Esophagus (tissue), 2 donors: ENCODE measurements at regions not wholly inside any gene's neighbourhood (a gene's known extent, or its start where the extent isn't known, plus 50 kb on each side); places are given as distances from the start of the nearest gene placed in this dataset.
"Not testable (repeated sequence)": the region's sequence is repeated elsewhere in the genome, so short reads cannot be mapped to it uniquely, and the experiment has no call there.

Source experiments
- H3K27ac ChIP-seq, 2 donors: one replicate each; pipeline ENCODE4 v1.5.1; 2013; ENCODE audit warnings: low read depth in 2 of 2, mild to moderate bottlenecking in 2 of 2, inconsistent platforms in 1 of 2, low read length in 1 of 2, moderate library complexity in 1 of 2
- H3K27me3 ChIP-seq, 2 donors: one replicate each; pipeline ENCODE4 v1.6.1; 2013; ENCODE audit warnings: low read length in 2 of 2, control low read depth in 1 of 2, mild to moderate bottlenecking in 1 of 2; ENCODE audit not compliant: insufficient read depth in 2 of 2, control insufficient read depth in 1 of 2
- H3K36me3 ChIP-seq, 2 donors: one replicate each; pipeline ENCODE4 v1.6.1; 2013; ENCODE audit warnings: low read length in 1 of 2; ENCODE audit not compliant: control insufficient read depth in 2 of 2, insufficient read depth in 2 of 2
- H3K4me1 ChIP-seq, 2 donors: one replicate each; pipeline ENCODE4 v1.6.1; 2013; ENCODE audit warnings: low read length in 1 of 2; ENCODE audit not compliant: control insufficient read depth in 2 of 2, insufficient read depth in 2 of 2
- H3K4me3 ChIP-seq, 2 donors: one replicate each; pipeline ENCODE4 v1.5.1; 2013; ENCODE audit warnings: low read length in 2 of 2, mild to moderate bottlenecking in 2 of 2, low read depth in 1 of 2, moderate library complexity in 1 of 2
- H3K9me3 ChIP-seq, 2 donors: one replicate each; pipeline ENCODE4 v1.6.1; 2013; ENCODE audit warnings: mild to moderate bottlenecking in 2 of 2, low read depth in 1 of 2, low read length in 1 of 2, moderate library complexity in 1 of 2; ENCODE audit not compliant: control insufficient read depth in 2 of 2, insufficient read depth in 1 of 2
- WGBS, 2 donors: extraction: QIAGEN DNeasy Blood & Tissue Kit; methylation state at CpG; one replicate each; pipeline ENCODE4 v1.1.7; 2013; 5-methylcytosine and 5-hydroxymethylcytosine counted together
- donor health status: healthy with polysubstance abuse.
- donor health status: Bipolar disorder and iron deficiency.

GRCh38 chr18:14964976-14965375, 217.0 kb downstream of the ANKRD30B start:
- H3K4me1 ChIP-seq, H3K4me3 ChIP-seq, H3K36me3 ChIP-seq, H3K27me3 ChIP-seq, H3K27ac ChIP-seq: not testable (repeated sequence)
- WGBS, 2 donors = 91 to 92% methylated on average over 4 of the region's 4 CpGs
- H3K9me3 ChIP-seq = peaks cover 3 to 11% of the 10 kb centered on the region in 2 donors

GRCh38 chr18:14965553-14965952, 217.6 kb downstream of the ANKRD30B start:
- Histone ChIP-seq H3K4me3 (no peak overlapping the region), H3K36me3 (no peaks in the 10 kb centered on the region), H3K27ac (no peak overlapping the region), H3K4me1 (no peaks in the 10 kb centered on the region), H3K27me3 (no peaks in the 10 kb centered on the region), H3K9me3 (peaks cover 3 to 11% of the 10 kb centered on the region in 2 donors)
- WGBS, 2 donors = 76 to 85% methylated on average over 11 of the region's 11 CpGs

GRCh38 chr18:14967246-14967645, 219.3 kb downstream of the ANKRD30B start:
- peaks cover 3 to 11% of the 10 kb centered on the region in 2 donors for H3K9me3 ChIP-seq
- not testable (repeated sequence) for H3K4me1 ChIP-seq, H3K36me3 ChIP-seq, H3K4me3 ChIP-seq, H3K27ac ChIP-seq, H3K27me3 ChIP-seq
- WGBS, 2 donors = 74 to 77% methylated on average over 3 of the region's 3 CpGs

- no peaks in the 10 kb centered on the region for H3K27me3 ChIP-seq
- peaks cover 3 to 9% of the 10 kb centered on the region in 2 donors for H3K9me3 ChIP-seq
- H3K36me3 ChIP-seq = no peaks in the 10 kb centered on the region
- no peak overlapping the region for H3K4me3 ChIP-seq
- WGBS, 2 donors = 61% methylated on average over 9 of the region's 9 CpGs
- H3K4me1 ChIP-seq = no peaks in the 10 kb centered on the region
- no peak overlapping the region for H3K27ac ChIP-seq
Observed at GRCh38 chr18:14969500-14969899, 221.5 kb downstream of the ANKRD30B start.

GRCh38 chr18:14970027-14970426, 222.1 kb downstream of the ANKRD30B start:
- peaks cover 3 to 10% of the 10 kb centered on the region in 2 donors for H3K9me3 ChIP-seq
- H3K27ac ChIP-seq = no peak overlapping the region
- H3K4me3 ChIP-seq = no peak overlapping the region
- H3K36me3 ChIP-seq = no peaks in the 10 kb centered on the region
- no peaks in the 10 kb centered on the region for H3K4me1 ChIP-seq
- H3K27me3 ChIP-seq = no peaks in the 10 kb centered on the region
- WGBS, 2 donors = 70 to 83% methylated on average over 5 of the region's 5 CpGs

GRCh38 chr18:14971461-14972185, 223.7 kb downstream of the ANKRD30B start:
- Histone ChIP-seq H3K27ac (no peak overlapping the region), H3K4me1 (no peaks in the 10 kb centered on the region), H3K36me3 (no peaks in the 10 kb centered on the region), H3K9me3 (peaks cover 3 to 10% of the 10 kb centered on the region in 2 donors), H3K27me3 (no peaks in the 10 kb centered on the region), H3K4me3 (no peak overlapping the region)
- 67 to 72% methylated on average over 5 of the region's 5 CpGs for WGBS, 2 donors

- not testable (repeated sequence) for H3K36me3 ChIP-seq, H3K9me3 ChIP-seq, H3K4me3 ChIP-seq, H3K4me1 ChIP-seq, H3K27ac ChIP-seq, H3K27me3 ChIP-seq
- 76 to 77% methylated on average over 4 of the region's 4 CpGs for WGBS, 2 donors
Observed at GRCh38 chr18:14973421-14973820, 225.4 kb downstream of the ANKRD30B start.

GRCh38 chr18:14974088-14974487, 226.1 kb downstream of the ANKRD30B start:
- Histone ChIP-seq H3K27me3 (no peaks in the 10 kb centered on the region), H3K4me1 (no peaks in the 10 kb centered on the region), H3K27ac (no peak overlapping the region), H3K36me3 (no peaks in the 10 kb centered on the region), H3K9me3 (peaks cover 8 to 9% of the 10 kb centered on the region in 2 donors), H3K4me3 (no peak overlapping the region)
- 78 to 82% methylated on average over 6 of the region's 6 CpGs for WGBS, 2 donors

GRCh38 chr18:14974576-14974975, 226.6 kb downstream of the ANKRD30B start:
- Histone ChIP-seq H3K27ac (no peak overlapping the region), H3K4me3 (no peak overlapping the region), H3K4me1 (no peaks in the 10 kb centered on the region), H3K9me3 (peaks cover 7 to 8% of the 10 kb centered on the region in 2 donors), H3K27me3 (no peaks in the 10 kb centered on the region), H3K36me3 (no peaks in the 10 kb centered on the region)
- WGBS, 2 donors = 47 to 60% methylated on average over 3 of the region's 3 CpGs

- H3K27ac ChIP-seq = no peak overlapping the region
- H3K9me3 ChIP-seq = peaks cover 7 to 8% of the 10 kb centered on the region in 2 donors
- no peaks in the 10 kb centered on the region for H3K36me3 ChIP-seq
- H3K27me3 ChIP-seq = no peaks in the 10 kb centered on the region
- H3K4me1 ChIP-seq = no peaks in the 10 kb centered on the region
- H3K4me3 ChIP-seq = no peak overlapping the region
- 60 to 68% methylated on average over 9 of the region's 9 CpGs for WGBS, 2 donors
Observed at GRCh38 chr18:14975431-14975830, 227.5 kb downstream of the ANKRD30B start.
